GM12873 (cell line): ENCODE measurements at regions not wholly inside any gene's neighbourhood (a gene's known extent, or its start where the extent isn't known, plus 50 kb on each side); places are given as distances from the start of the nearest gene placed in this dataset.

Source experiments
- TF ChIP-seq, protein P1 (sequence below): IDR thresholded peaks from 2 replicates; pipeline ENCODE4 v1.5.1; 2012; ENCODE audit warnings: low read depth, mild to moderate bottlenecking, moderate library complexity, low read length, control low read depth; ENCODE audit not compliant: insufficient read depth; ENCODE audit errors: missing control alignments

DNA sequence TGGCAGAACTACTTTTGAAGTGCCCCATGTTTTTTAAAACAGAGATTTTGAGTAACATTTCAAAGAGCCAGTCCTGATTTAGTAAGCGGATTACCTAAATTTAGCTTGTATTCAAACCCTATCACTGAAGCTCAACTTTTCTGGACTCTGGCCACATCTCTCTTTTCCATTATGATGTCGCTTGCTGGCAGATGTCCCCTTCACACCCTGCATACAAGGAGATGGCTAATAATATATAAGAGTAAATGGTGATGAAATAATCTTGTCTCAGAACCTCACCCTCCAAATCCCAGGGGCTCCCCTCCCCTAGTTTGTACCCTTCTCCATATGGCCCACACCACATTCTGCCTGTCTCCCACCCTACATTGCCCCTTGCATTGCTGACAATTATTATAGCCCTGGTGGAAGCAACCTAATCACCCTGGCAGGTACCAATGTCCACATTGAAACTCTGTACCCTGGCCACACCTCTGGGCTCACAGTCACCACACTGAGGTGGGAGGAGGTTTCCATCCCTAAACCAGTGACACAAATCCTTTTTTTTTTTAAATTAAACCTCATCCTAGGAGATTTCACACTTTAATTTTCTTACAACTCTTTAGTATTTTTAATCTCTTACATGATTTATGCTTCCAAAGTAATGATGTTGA lies 106.0 kb upstream of the SYT6 start:
- TF ChIP-seq, protein P1, sequence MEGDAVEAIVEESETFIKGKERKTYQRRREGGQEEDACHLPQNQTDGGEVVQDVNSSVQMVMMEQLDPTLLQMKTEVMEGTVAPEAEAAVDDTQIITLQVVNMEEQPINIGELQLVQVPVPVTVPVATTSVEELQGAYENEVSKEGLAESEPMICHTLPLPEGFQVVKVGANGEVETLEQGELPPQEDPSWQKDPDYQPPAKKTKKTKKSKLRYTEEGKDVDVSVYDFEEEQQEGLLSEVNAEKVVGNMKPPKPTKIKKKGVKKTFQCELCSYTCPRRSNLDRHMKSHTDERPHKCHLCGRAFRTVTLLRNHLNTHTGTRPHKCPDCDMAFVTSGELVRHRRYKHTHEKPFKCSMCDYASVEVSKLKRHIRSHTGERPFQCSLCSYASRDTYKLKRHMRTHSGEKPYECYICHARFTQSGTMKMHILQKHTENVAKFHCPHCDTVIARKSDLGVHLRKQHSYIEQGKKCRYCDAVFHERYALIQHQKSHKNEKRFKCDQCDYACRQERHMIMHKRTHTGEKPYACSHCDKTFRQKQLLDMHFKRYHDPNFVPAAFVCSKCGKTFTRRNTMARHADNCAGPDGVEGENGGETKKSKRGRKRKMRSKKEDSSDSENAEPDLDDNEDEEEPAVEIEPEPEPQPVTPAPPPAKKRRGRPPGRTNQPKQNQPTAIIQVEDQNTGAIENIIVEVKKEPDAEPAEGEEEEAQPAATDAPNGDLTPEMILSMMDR: no peak

GRCh38 chr1:114258633-114259032 lies 105.0 kb upstream of the SYT6 start:
- TF ChIP-seq, protein P1: no peak

DNA sequence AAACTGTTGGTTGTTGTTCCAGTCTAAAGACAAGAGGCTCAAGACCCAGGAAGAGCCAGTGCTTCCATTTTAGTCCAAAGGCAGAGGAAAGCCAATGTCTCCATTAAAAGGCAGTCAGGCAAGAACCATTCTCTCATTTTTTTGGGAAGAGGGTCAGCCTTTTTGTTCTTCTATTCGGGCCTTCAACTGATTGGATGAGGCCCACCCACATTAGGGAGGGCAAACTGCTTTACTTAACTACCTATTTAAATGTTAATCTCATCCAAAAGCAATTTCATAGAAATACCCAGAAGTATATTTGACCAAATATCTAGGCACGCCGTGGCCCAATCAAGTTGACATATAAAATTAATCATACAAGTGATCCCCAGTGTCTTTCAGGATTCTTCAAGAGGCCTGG lies 104.4 kb upstream of the SYT6 start:
- TF ChIP-seq, protein P1: no peak

- TF ChIP-seq, protein P1: no peak
Observed at GRCh38 chr1:114257554-114257953, 103.9 kb upstream of the SYT6 start.

- TF ChIP-seq, protein P1: no peak
Observed at GRCh38 chr1:114253900-114254299, 100.2 kb upstream of the SYT6 start.

DNA sequence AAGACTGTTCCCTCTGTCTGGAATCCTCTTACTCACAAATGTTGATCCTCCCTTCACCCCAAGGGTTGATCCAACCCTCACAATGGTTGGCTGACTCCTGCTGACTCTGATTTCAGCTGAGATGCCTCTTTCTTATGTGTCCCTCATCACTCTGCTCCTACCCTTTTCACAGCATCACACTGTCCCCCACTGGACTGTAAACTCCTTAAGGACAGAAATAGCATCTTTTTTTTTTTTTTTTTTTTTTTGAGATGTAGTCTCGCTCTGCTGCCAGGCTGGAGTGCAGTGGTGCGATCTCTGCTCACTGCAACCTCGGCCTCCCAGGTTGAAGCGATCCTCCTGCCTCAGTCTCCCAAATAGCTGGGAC lies 97.9 kb upstream of the SYT6 start:
- TF ChIP-seq, protein P1: no peak

DNA sequence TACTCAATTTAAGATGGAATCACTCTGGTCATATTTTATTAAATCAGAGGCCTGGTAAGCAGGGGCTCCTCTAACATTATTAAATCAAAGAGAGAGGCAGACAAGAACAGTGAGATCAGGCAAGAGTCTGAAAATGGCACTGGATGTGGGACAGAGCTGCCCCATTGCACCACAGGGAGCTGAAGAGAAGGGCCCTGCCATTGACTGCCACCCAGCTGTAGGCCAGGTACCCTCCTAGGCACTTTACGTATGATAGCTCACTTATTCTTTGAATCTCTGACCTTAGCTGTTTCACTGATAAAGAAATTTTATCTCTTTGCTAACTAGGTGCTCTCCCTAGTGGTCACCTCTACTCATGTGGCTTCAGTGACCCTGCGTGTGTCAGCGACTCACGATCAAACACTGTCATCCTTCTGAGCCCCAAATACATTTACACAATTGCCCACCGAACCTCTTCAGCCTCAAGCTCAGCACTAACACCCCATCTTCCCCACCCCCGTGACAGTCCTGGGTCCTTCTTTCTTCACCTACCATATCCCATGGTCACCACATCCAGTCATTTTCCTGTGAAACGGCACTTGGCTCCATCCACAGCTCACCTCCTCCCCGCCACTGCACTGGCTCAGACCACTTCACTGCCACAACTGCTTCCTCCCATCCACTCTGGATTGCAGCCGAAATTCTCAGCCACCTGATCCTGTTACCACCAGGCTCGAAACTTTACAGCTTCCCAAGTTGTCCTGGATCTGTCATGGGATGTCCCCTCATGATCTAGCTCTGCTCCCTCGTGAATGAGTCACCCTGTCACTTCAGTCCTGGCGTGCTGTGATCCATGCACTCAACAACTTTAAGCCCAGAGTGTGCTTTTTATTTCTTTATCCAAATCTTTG lies 97.3 kb upstream of the SYT6 start:
- TF ChIP-seq, protein P1: no peak
